ENCODE measurements at regions not wholly inside any gene's neighbourhood (a gene's known extent, or its start where the extent isn't known, plus 50 kb on each side); places are given as distances from the start of the nearest gene placed in this dataset.

GRCh38 chr21:26759731-26760130 is 85.5 kb downstream of the ADAMTS1 start:
- no peak overlapping the region for H3K9ac ChIP-seq (ENCODE audit: low read length)
- ATAC-seq (no peak), DNase-seq (no peak)
- no peak overlapping the region for H3K4me2 ChIP-seq (ENCODE audit: low read length)
- no peak overlapping the region for H3K4me3 ChIP-seq (ENCODE audit: low read length)
- H3K79me2 ChIP-seq (ENCODE audit: low read length), result no peaks in the 10 kb centered on the region
- no peaks in the 10 kb centered on the region for H4K20me1 ChIP-seq (ENCODE audit: low read length)
- TF ChIP-seq EZH2phosphoT487 (IDR thresholded peaks at IDR 0.05; ENCODE audit: borderline replicate concordance, low read length) (no peak), CTCF (conservative IDR thresholded peaks at IDR 0.05; ENCODE audit: low read depth, low read length) (no peak), EZH2 (IDR thresholded peaks at IDR 0.05; ENCODE audit: low read length, unreplicated experiment) (no peak)
- H3K27me3 ChIP-seq (ENCODE audit: low read length), result no peaks in the 10 kb centered on the region; the same call in 1 of the 2 replicates
- peaks cover 10% of the 10 kb centered on the region; the same call in 1 of the 2 replicates for H3K4me1 ChIP-seq (ENCODE audit: insufficient read depth, low read length)
- no peaks in the 10 kb centered on the region for H3K9me2 ChIP-seq (replicated peaks; ENCODE audit: low read length)
- POLR2A ChIA-PET (ENCODE audit: unreplicated experiment), result no interaction called here
- H3K9me3 ChIP-seq (ENCODE audit: low read length), result no peaks in the 10 kb centered on the region
- CTCF ChIA-PET, result no interaction called here
- no TSS peak for BruUV-seq (replicated peaks)
- H3F3A ChIP-seq (ENCODE audit: low read length, unreplicated experiment), result no peaks in the 10 kb centered on the region
- no peak overlapping the region for H3K27ac ChIP-seq (ENCODE audit: low read length)
- no peaks in the 10 kb centered on the region for H3K36me3 ChIP-seq (ENCODE audit: low read depth, low read length)
- intact Hi-C loops (cut with micrococcal nuclease), result no loop called here
- H2AFZ ChIP-seq (ENCODE audit: low read length), result no peak overlapping the region

- ChIA-PET POLR2A (ENCODE audit: unreplicated experiment) (interaction anchor here (0.6 kb wide), 1 partner anchor 58 kb away, joined by 4 read pairs; no protein-coding TSS in a partner anchor), CTCF (interaction anchor here (0.6 kb wide), 1 partner anchor 97 kb away, joined by 3 read pairs; no protein-coding TSS in a partner anchor)
- no TSS peak for BruUV-seq (replicated peaks)
Measured at GRCh38 chr21:26758083-26758880, 86.9 kb downstream of the ADAMTS1 start.

More at GRCh38 chr21:26758083-26758880, 86.9 kb downstream of the ADAMTS1 start:
- no peak for TF ChIP-seq EZH2 (IDR thresholded peaks at IDR 0.05; ENCODE audit: low read length, unreplicated experiment)
- no peak for TF ChIP-seq EZH2phosphoT487 (IDR thresholded peaks at IDR 0.05; ENCODE audit: borderline replicate concordance, low read length)
- no peak for TF ChIP-seq CTCF (conservative IDR thresholded peaks at IDR 0.05; ENCODE audit: low read depth, low read length)
- Histone ChIP-seq H3K9me2 (replicated peaks; ENCODE audit: low read length) (no peaks in the 10 kb centered on the region), H3K4me2 (ENCODE audit: low read length) (no peak overlapping the region), H3K4me3 (ENCODE audit: low read length) (no peak overlapping the region), H3K4me1 (ENCODE audit: insufficient read depth, low read length) (peaks cover 10% of the 10 kb centered on the region; the same call in 1 of the 2 replicates), H2AFZ (ENCODE audit: low read length) (no peak overlapping the region), H3F3A (ENCODE audit: low read length, unreplicated experiment) (no peaks in the 10 kb centered on the region), H3K27ac (ENCODE audit: low read length) (no peak overlapping the region), H3K36me3 (ENCODE audit: low read depth, low read length) (no peaks in the 10 kb centered on the region), H3K9ac (ENCODE audit: low read length) (no peak overlapping the region), H4K20me1 (ENCODE audit: low read length) (no peaks in the 10 kb centered on the region), H3K79me2 (ENCODE audit: low read length) (no peaks in the 10 kb centered on the region), H3K9me3 (ENCODE audit: low read length) (no peaks in the 10 kb centered on the region), H3K27me3 (ENCODE audit: low read length) (no peaks in the 10 kb centered on the region; the same call in 1 of the 2 replicates)
- ATAC-seq (no peak), DNase-seq (no peak)
- intact Hi-C loops (cut with micrococcal nuclease), result no loop called here

Measured in PC-3 (cell line).